ENCODE measurements at regions not wholly inside any gene's neighbourhood (a gene's known extent, or its start where the extent isn't known, plus 50 kb on each side); places are given as distances from the start of the nearest gene placed in this dataset.
"Not testable (repeated sequence)": the region's sequence is repeated elsewhere in the genome, so short reads cannot be mapped to it uniquely, and the experiment has no call there.

GRCh38 chr5:28328681-28329080 is 1290.3 kb upstream of the CDH9 start:
- DNase-seq: no peak

- no peak for DNase-seq
Observed at GRCh38 chr5:28324174-28324573, 1285.8 kb upstream of the CDH9 start.

GRCh38 chr5:28313953-28314352 is 1275.6 kb upstream of the CDH9 start:
- DNase-seq: no peak

GRCh38 chr5:28313321-28313951 is 1275.0 kb upstream of the CDH9 start:
- no peak for DNase-seq

- no peak for DNase-seq
Observed at GRCh38 chr5:28310696-28311095, 1272.3 kb upstream of the CDH9 start.

- no peak for DNase-seq
Observed at GRCh38 chr5:28305891-28306290, 1267.5 kb upstream of the CDH9 start.

- no peak for DNase-seq
Observed at GRCh38 chr5:28301712-28302111, 1263.3 kb upstream of the CDH9 start.

GRCh38 chr5:28296254-28297013 is 1258.0 kb upstream of the CDH9 start:
- DNase-seq: no peak

- not testable (repeated sequence) for DNase-seq
Observed at GRCh38 chr5:28287021-28287420, 1248.6 kb upstream of the CDH9 start.

GRCh38 chr5:28286566-28286965 is 1248.2 kb upstream of the CDH9 start:
- DNase-seq: no peak

GRCh38 chr5:28284788-28285187 is 1246.4 kb upstream of the CDH9 start:
- no peak for DNase-seq

GRCh38 chr5:28281351-28281750 is 1243.0 kb upstream of the CDH9 start:
- DNase-seq: no peak

GRCh38 chr5:28275931-28276330 is 1237.5 kb upstream of the CDH9 start:
- DNase-seq: no peak

- DNase-seq: no peak
Observed at GRCh38 chr5:28269978-28270377, 1231.6 kb upstream of the CDH9 start.

GRCh38 chr5:28265877-28266276 is 1227.5 kb upstream of the CDH9 start:
- DNase-seq: no peak

GRCh38 chr5:28254846-28255245 is 1216.5 kb upstream of the CDH9 start:
- no peak for DNase-seq

GRCh38 chr5:28253431-28253830 is 1215.0 kb upstream of the CDH9 start:
- DNase-seq: no peak

GRCh38 chr5:28249771-28250415 is 1211.5 kb upstream of the CDH9 start:
- no peak for DNase-seq

GRCh38 chr5:28234356-28234968 is 1196.1 kb upstream of the CDH9 start:
- no peak for DNase-seq

- DNase-seq: no peak
Observed at GRCh38 chr5:28226407-28226806, 1188.0 kb upstream of the CDH9 start.

- DNase-seq: no peak
Observed at GRCh38 chr5:28219539-28219938, 1181.2 kb upstream of the CDH9 start.

- DNase-seq: no peak
Observed at GRCh38 chr5:28217695-28218094, 1179.3 kb upstream of the CDH9 start.

GRCh38 chr5:28216939-28217360 is 1178.6 kb upstream of the CDH9 start:
- peak; percentile 36 for DNase-seq

- DNase-seq: no peak
Observed at GRCh38 chr5:28215091-28215490, 1176.7 kb upstream of the CDH9 start.

All from NK-92 treated with Interleukin-12 subunit alpha and Interleukin-12 subunit beta, amount 100 ng/mL, for 24 hours (cell line).